HuH-7 (cell line): ENCODE measurements at regions not wholly inside any gene's neighbourhood (a gene's known extent, or its start where the extent isn't known, plus 50 kb on each side); places are given as distances from the start of the nearest gene placed in this dataset.

Experiments used
- DNase-seq: peaks from one replicate; pipeline ENCODE4 v3.0.0; 2011; ENCODE audit warnings: low spot score

GRCh38 chr2:38203446-38203810 is 127.5 kb upstream of the CYP1B1 start:
- DNase-seq, result no peak

DNA sequence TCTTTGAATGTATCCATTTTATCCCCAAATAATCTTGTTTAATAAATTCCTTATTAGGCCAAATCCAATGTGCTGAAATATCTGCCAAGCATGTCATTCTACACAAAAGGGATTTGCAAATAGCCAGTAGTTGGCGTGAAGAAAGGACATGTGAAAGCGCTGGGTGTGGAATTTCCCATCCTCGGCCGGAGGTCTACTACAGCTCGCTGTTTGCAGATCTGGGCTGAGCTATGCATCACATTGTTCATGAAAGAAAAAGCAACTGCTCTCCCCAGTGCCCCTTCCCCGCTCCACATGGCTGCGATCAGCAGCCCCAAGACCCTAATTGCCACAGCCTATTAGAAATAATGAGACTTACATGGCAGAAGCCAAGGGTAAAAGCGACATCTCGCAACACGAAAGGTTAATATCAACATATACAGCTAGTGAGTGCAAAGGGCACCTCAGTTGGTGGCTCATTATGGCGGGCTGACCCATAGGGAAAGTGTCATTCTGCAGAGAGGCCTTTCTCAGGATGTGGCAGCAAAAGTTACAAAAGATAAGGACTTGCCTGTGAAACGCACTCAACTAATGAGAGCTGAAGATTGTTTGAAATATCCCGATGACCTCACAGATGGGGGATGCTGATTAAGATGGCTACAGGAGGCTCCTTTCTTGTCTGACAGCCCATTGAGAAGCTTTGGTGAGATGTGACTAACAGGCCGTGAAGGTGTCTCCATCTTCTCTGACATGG is 126.9 kb upstream of the CYP1B1 start:
- DNase-seq, result no peak

GRCh38 chr2:38201784-38202183 is 125.8 kb upstream of the CYP1B1 start:
- no peak for DNase-seq

- DNase-seq, result no peak
Measured at GRCh38 chr2:38200598-38200997, 124.6 kb upstream of the CYP1B1 start.

- DNase-seq, result no peak
Measured at GRCh38 chr2:38199127-38199526, 123.2 kb upstream of the CYP1B1 start.

- no peak for DNase-seq
Measured at GRCh38 chr2:38194751-38195150, 118.8 kb upstream of the CYP1B1 start.

GRCh38 chr2:38192976-38193375 is 117.0 kb upstream of the CYP1B1 start:
- DNase-seq, result no peak

GRCh38 chr2:38192046-38192445 is 116.1 kb upstream of the CYP1B1 start:
- DNase-seq, result no peak

DNA sequence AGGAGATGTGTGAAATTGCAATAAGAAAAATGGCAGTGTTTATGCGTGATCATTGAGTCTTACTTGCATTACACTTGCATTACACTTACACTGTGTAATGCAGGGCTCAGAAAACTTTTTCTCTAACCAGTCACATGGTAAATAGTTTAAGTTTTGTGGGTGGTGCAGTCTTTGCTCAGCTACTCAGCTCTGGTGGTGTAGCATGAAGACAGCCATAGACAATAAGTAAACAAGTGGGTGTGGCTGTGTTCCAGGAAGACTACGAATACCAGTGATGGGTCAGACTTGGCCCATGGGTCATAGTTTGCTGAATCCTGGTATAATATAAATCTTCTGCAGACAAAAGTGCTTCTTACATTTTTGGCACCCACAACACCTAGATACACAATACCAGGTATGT is 115.6 kb upstream of the CYP1B1 start:
- no peak for DNase-seq

DNA sequence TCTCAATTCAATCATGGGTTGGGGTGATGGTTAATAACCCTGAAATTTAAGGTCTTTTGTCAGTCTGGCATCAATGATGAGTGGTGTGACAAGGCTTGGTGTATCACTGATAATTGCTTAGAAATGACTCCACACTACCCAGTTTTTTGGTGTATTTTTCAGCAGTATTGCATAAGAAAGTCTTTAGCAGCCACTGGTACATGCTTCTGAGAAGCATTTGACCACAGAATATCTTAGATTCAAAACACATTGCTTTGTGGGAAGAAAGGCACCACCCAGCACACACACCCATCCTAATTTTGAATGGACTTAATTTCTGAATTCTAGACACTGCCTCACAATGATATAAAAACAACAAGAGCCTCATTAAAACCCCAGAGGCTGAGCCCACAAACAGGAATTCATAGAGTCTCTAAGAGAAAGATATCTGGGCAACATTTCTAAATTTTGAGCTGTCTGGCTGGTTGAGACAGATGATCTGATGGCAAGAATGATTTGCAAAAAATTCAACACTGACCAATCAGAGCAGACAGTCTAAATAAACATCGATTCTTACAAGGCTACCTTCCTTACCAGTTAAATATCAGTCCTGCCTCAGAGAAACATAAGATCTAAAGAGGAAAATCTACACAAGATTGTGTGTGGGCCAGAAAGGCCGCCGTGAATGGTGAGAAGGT is 114.7 kb upstream of the CYP1B1 start:
- DNase-seq, result no peak

DNA sequence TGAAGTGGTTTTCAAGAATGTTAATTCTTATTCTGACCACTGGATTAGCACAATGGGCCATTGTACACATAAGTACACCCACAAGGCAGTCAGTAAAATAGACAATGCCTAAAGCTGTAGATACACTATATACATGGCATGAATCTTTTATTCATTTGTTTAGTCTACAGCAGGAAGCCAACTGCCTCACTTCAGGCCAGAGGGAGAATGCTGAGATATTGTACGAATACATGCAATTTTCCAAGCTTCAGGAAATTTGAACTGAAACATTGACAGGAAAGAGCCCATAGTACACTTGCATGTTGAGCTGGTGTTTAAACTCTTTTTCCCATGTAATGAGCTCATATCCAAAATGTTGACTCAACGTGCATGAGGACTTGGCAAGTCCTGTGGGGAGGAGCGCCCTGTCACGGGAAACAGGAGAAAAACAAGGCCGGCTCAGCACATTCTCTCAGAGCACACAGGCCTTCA is 111.6 kb upstream of the CYP1B1 start:
- DNase-seq, result no peak

DNA sequence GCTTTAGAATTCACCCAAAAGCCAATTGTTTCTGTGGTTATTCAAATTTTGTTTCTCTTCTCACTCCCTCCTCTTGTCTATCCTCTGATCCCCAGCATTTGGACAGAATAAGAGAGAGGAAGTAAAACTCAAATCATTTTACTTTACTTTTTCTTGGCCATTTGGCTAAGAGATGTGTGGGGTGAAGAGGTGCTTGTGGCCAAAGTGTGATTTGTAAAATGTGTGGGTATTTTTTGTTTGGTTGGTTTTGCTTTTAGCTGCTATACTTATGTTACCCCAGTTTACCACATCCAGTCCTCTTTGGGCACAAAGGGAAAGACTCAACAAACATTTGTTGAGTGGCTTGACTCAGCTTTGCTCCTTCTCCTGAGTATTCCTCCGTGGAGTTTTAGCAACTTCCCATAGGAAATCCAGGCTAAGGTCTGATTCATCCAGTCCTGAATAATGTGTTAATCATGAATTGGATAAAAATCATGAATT is 109.1 kb upstream of the CYP1B1 start:
- no peak for DNase-seq

- no peak for DNase-seq
Measured at GRCh38 chr2:38182492-38183003, 106.6 kb upstream of the CYP1B1 start.

GRCh38 chr2:38181806-38182491 is 106.0 kb upstream of the CYP1B1 start:
- DNase-seq, result no peak

GRCh38 chr2:38180754-38181153 is 104.8 kb upstream of the CYP1B1 start:
- no peak for DNase-seq

GRCh38 chr2:38178556-38179419 is 102.8 kb upstream of the CYP1B1 start:
- DNase-seq, result no peak

GRCh38 chr2:38178119-38178518 is 102.2 kb upstream of the CYP1B1 start:
- no peak for DNase-seq

- no peak for DNase-seq
Measured at GRCh38 chr2:38176619-38177021, 100.7 kb upstream of the CYP1B1 start.

GRCh38 chr2:38174646-38175423 is 98.9 kb upstream of the CYP1B1 start:
- DNase-seq, result no peak

DNA sequence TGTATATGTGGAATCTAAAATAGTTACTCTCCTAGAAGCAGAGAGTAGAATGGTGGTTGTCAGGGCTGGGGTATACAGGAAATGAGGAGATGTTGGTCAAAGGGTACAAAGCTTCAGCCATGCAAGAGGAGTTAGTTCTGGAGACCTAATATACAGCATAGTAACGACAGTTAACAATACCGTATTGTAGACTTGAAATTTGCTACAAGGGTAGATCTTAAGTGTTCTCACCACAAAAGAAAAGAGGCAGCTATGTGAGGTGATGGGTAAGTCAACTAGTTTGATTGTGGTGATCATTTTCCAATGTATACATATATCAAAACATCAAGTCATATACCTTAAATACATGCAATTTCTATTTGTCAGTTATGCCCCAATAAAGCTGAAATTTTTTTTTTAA is 98.2 kb upstream of the CYP1B1 start:
- DNase-seq, result no peak

DNA sequence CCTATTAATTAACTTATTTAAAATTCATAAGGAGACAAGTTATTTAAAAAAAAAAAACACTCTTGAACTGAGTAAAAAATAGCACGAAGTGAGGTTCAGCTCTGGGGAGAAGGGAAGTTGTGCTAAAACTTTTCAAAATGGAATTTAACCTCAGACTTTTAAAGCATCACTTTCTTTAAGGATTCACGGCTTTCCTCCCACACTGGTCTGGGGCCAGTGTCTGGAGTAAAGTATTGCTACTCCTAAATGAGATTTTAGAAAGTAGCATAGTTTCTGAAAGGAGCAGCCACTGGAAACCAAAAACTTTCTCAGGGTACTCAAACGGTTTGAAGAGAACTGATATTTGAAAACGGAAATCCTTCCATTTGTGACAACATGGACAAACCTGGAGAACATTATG is 97.7 kb upstream of the CYP1B1 start:
- no peak for DNase-seq
